ENCODE measurements at regions not wholly inside any gene's neighbourhood (a gene's known extent, or its start where the extent isn't known, plus 50 kb on each side); places are given as distances from the start of the nearest gene placed in this dataset.

DNA sequence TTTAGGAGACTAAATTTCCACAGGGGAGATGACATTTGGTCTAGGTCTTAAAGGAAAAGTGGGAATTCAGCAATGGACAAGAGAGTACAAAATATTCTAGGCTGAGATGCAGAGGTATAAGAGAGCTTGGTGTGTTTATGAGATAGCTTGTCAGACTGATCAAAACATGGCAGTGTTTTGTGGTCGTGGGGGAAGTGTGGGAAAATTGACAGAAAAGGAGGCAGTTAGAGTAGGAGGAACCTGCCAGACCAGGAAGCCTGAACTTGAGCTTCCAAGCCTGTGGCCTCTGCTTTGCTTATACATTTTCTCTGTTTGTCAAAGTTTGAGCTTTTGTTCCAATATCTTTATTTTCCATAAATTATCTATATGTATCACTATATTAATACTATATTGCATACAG is 69.5 kb upstream of the MAP3K7 start:
- H3K4me3 ChIP-seq (ENCODE audit: low read depth, low read length), result no peak overlapping the region
- H3K27me3 ChIP-seq (ENCODE audit: control insufficient read depth, insufficient read depth, low read length), result no peaks in the 10 kb centered on the region
- H3K9ac ChIP-seq (ENCODE audit: low read depth, low read length), result no peak overlapping the region
- H3K36me3 ChIP-seq (ENCODE audit: control insufficient read depth, insufficient read depth, low read length), result no peaks in the 10 kb centered on the region
- no peaks in the 10 kb centered on the region for H3K4me1 ChIP-seq (ENCODE audit: control insufficient read depth, insufficient read depth, low read length)
- H3K9me3 ChIP-seq (ENCODE audit: control insufficient read depth, insufficient read depth, low read length), result no peaks in the 10 kb centered on the region
- no peak overlapping the region for H3K27ac ChIP-seq (ENCODE audit: low read depth, low read length)

GRCh38 chr6:90654806-90655205 is 67.9 kb upstream of the MAP3K7 start:
- H3K9me3 ChIP-seq (ENCODE audit: control insufficient read depth, insufficient read depth, low read length), result no peaks in the 10 kb centered on the region
- H3K9ac ChIP-seq (ENCODE audit: low read depth, low read length), result no peak overlapping the region

GRCh38 chr6:90654166-90654565 is 67.3 kb upstream of the MAP3K7 start:
- H3K27me3 ChIP-seq (ENCODE audit: control insufficient read depth, insufficient read depth, low read length), result no peaks in the 10 kb centered on the region
- no peak overlapping the region for H3K4me3 ChIP-seq (ENCODE audit: low read depth, low read length)
- no peaks in the 10 kb centered on the region for H3K9me3 ChIP-seq (ENCODE audit: control insufficient read depth, insufficient read depth, low read length)
- no peaks in the 10 kb centered on the region for H3K4me1 ChIP-seq (ENCODE audit: control insufficient read depth, insufficient read depth, low read length)
- H3K36me3 ChIP-seq (ENCODE audit: control insufficient read depth, insufficient read depth, low read length), result no peaks in the 10 kb centered on the region
- no peak overlapping the region for H3K27ac ChIP-seq (ENCODE audit: low read depth, low read length)
- no peak overlapping the region for H3K9ac ChIP-seq (ENCODE audit: low read depth, low read length)

More at GRCh38 chr6:90654806-90655205, 67.9 kb upstream of the MAP3K7 start:
- Histone ChIP-seq H3K36me3 (ENCODE audit: control insufficient read depth, insufficient read depth, low read length) (no peaks in the 10 kb centered on the region), H3K4me3 (ENCODE audit: low read depth, low read length) (no peak overlapping the region), H3K4me1 (ENCODE audit: control insufficient read depth, insufficient read depth, low read length) (no peaks in the 10 kb centered on the region), H3K27ac (ENCODE audit: low read depth, low read length) (no peak overlapping the region), H3K27me3 (ENCODE audit: control insufficient read depth, insufficient read depth, low read length) (no peaks in the 10 kb centered on the region)

- H3K9me3 ChIP-seq (ENCODE audit: control insufficient read depth, insufficient read depth, low read length), result no peaks in the 10 kb centered on the region
Measured at GRCh38 chr6:90653750-90654149, 66.9 kb upstream of the MAP3K7 start.

DNA sequence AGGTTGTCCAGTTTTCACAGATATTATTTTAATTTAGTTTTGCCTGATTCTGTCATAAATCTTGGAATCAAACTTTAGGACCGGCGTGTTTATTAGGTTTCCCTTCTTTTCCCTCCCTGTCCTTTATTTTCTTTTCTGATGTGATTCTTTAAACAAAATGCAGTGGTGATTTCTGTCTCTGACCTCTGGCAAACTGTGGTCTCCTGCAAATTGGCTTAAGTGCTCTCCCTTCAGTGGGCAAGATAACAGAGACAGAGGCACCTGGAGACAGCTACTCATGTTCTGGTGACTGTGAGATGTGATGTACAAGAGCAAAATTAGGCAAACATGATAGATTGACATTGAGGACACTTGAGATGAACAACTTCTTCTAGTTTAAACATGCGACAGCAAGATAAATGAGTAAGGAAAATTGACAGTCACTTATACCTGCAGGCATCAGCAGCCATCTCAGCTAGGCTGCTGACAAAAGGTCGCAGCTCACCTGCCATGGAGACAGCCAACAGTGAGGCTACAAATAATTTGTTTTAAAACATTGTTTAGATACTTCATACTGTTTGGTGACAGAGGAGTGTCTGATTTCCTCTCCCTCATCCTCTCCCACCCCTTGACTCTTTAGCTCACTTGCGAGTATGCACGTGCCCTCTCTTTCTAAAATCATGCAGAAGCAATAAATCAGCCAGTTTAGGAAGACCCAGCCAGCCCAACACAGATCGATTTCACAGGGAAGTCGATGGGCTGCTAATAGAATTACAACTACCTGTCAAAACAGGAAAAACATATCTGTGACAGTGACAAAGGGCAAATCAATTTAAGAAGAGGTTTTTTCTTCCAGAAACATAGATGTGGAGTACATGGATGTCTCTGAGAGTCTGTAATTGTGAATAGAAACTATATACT is 63.4 kb upstream of the MAP3K7 start:
- Histone ChIP-seq H3K4me1 (ENCODE audit: control insufficient read depth, insufficient read depth, low read length) (no peaks in the 10 kb centered on the region), H3K27ac (ENCODE audit: low read depth, low read length) (no peak overlapping the region), H3K9ac (ENCODE audit: low read depth, low read length) (no peak overlapping the region), H3K9me3 (ENCODE audit: control insufficient read depth, insufficient read depth, low read length) (no peaks in the 10 kb centered on the region), H3K27me3 (ENCODE audit: control insufficient read depth, insufficient read depth, low read length) (no peaks in the 10 kb centered on the region), H3K36me3 (ENCODE audit: control insufficient read depth, insufficient read depth, low read length) (no peaks in the 10 kb centered on the region), H3K4me3 (ENCODE audit: low read depth, low read length) (no peak overlapping the region)

More at GRCh38 chr6:90653750-90654149, 66.9 kb upstream of the MAP3K7 start:
- Histone ChIP-seq H3K4me3 (ENCODE audit: low read depth, low read length) (no peak overlapping the region), H3K36me3 (ENCODE audit: control insufficient read depth, insufficient read depth, low read length) (no peaks in the 10 kb centered on the region), H3K27ac (ENCODE audit: low read depth, low read length) (no peak overlapping the region), H3K4me1 (ENCODE audit: control insufficient read depth, insufficient read depth, low read length) (no peaks in the 10 kb centered on the region), H3K27me3 (ENCODE audit: control insufficient read depth, insufficient read depth, low read length) (no peaks in the 10 kb centered on the region), H3K9ac (ENCODE audit: low read depth, low read length) (no peak overlapping the region)

- H3K9ac ChIP-seq (ENCODE audit: low read depth, low read length), result no peak overlapping the region
- H3K9me3 ChIP-seq (ENCODE audit: control insufficient read depth, insufficient read depth, low read length), result no peaks in the 10 kb centered on the region
- no peak overlapping the region for H3K4me3 ChIP-seq (ENCODE audit: low read depth, low read length)
- no peaks in the 10 kb centered on the region for H3K27me3 ChIP-seq (ENCODE audit: control insufficient read depth, insufficient read depth, low read length)
- H3K27ac ChIP-seq (ENCODE audit: low read depth, low read length), result no peak overlapping the region
- H3K36me3 ChIP-seq (ENCODE audit: control insufficient read depth, insufficient read depth, low read length), result no peaks in the 10 kb centered on the region
- no peaks in the 10 kb centered on the region for H3K4me1 ChIP-seq (ENCODE audit: control insufficient read depth, insufficient read depth, low read length)
Measured at GRCh38 chr6:90648873-90649272, 62.0 kb upstream of the MAP3K7 start.

GRCh38 chr6:90646940-90647339 is 60.1 kb upstream of the MAP3K7 start:
- Histone ChIP-seq H3K9me3 (ENCODE audit: control insufficient read depth, insufficient read depth, low read length) (no peaks in the 10 kb centered on the region), H3K27ac (ENCODE audit: low read depth, low read length) (no peak overlapping the region), H3K36me3 (ENCODE audit: control insufficient read depth, insufficient read depth, low read length) (no peaks in the 10 kb centered on the region), H3K4me1 (ENCODE audit: control insufficient read depth, insufficient read depth, low read length) (no peaks in the 10 kb centered on the region), H3K27me3 (ENCODE audit: control insufficient read depth, insufficient read depth, low read length) (no peaks in the 10 kb centered on the region), H3K4me3 (ENCODE audit: low read depth, low read length) (no peak overlapping the region), H3K9ac (ENCODE audit: low read depth, low read length) (no peak overlapping the region)

DNA sequence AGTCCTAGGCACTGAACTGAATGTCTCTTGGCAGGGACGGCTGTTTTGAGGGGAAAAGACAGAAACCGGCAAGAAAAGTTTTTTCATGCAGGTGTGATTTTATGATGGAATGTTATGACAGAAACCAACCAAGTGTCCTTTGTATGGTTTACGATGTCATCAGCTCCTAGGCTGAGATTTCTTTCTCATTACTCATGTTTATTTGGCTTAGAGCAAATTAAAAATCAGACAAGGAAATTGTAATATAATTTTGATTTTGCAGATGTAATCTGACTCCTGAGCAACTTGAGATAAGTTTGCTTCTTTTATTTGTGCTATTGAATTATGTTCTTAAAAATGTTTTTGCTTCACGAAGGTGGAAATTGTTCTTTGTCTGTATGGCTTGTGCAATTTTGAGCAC is 58.8 kb upstream of the MAP3K7 start:
- Histone ChIP-seq H3K27me3 (ENCODE audit: control insufficient read depth, insufficient read depth, low read length) (no peaks in the 10 kb centered on the region), H3K4me3 (ENCODE audit: low read depth, low read length) (no peak overlapping the region), H3K27ac (ENCODE audit: low read depth, low read length) (no peak overlapping the region), H3K4me1 (ENCODE audit: control insufficient read depth, insufficient read depth, low read length) (no peaks in the 10 kb centered on the region), H3K9ac (ENCODE audit: low read depth, low read length) (no peak overlapping the region), H3K36me3 (ENCODE audit: control insufficient read depth, insufficient read depth, low read length) (no peaks in the 10 kb centered on the region), H3K9me3 (ENCODE audit: control insufficient read depth, insufficient read depth, low read length) (no peaks in the 10 kb centered on the region)

DNA sequence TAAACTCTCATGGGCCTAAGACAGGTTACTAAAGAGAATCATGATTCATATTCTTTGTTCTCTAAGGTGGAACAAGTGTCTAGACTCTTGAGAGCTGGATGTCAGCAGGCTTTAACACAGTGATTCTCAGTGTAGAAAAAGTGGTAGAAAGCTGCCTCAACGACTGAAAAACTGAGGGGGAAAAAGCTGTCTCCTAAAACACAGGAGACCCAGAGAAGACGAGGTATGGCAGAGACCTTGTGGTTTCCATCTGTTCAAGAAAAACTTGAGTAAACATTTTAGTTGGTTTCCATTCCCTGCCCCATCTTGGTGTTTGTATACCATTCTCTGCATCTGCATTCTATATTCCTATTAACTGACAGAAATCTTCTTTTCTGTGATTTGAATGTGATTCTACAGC is 57.6 kb upstream of the MAP3K7 start:
- Histone ChIP-seq H3K4me3 (ENCODE audit: low read depth, low read length) (no peak overlapping the region), H3K9ac (ENCODE audit: low read depth, low read length) (no peak overlapping the region), H3K9me3 (ENCODE audit: control insufficient read depth, insufficient read depth, low read length) (no peaks in the 10 kb centered on the region), H3K4me1 (ENCODE audit: control insufficient read depth, insufficient read depth, low read length) (no peaks in the 10 kb centered on the region), H3K27ac (ENCODE audit: low read depth, low read length) (no peak overlapping the region), H3K36me3 (ENCODE audit: control insufficient read depth, insufficient read depth, low read length) (no peaks in the 10 kb centered on the region), H3K27me3 (ENCODE audit: control insufficient read depth, insufficient read depth, low read length) (no peaks in the 10 kb centered on the region)

- H3K9me3 ChIP-seq (ENCODE audit: control insufficient read depth, insufficient read depth, low read length), result no peaks in the 10 kb centered on the region
- no peaks in the 10 kb centered on the region for H3K27me3 ChIP-seq (ENCODE audit: control insufficient read depth, insufficient read depth, low read length)
- H3K36me3 ChIP-seq (ENCODE audit: control insufficient read depth, insufficient read depth, low read length), result no peaks in the 10 kb centered on the region
- no peak overlapping the region for H3K9ac ChIP-seq (ENCODE audit: low read depth, low read length)
- no peak overlapping the region for H3K27ac ChIP-seq (ENCODE audit: low read depth, low read length)
- H3K4me1 ChIP-seq (ENCODE audit: control insufficient read depth, insufficient read depth, low read length), result no peaks in the 10 kb centered on the region
- no peak overlapping the region for H3K4me3 ChIP-seq (ENCODE audit: low read depth, low read length)
Measured at GRCh38 chr6:90643381-90643780, 56.5 kb upstream of the MAP3K7 start.

- Histone ChIP-seq H3K4me3 (ENCODE audit: low read depth, low read length) (no peak overlapping the region), H3K27ac (ENCODE audit: low read depth, low read length) (no peak overlapping the region), H3K36me3 (ENCODE audit: control insufficient read depth, insufficient read depth, low read length) (no peaks in the 10 kb centered on the region), H3K27me3 (ENCODE audit: control insufficient read depth, insufficient read depth, low read length) (no peaks in the 10 kb centered on the region), H3K9ac (ENCODE audit: low read depth, low read length) (no peak overlapping the region), H3K4me1 (ENCODE audit: control insufficient read depth, insufficient read depth, low read length) (no peaks in the 10 kb centered on the region), H3K9me3 (ENCODE audit: control insufficient read depth, insufficient read depth, low read length) (0 out of 2 replicates have a peak, but pooled peaks cover 3% of the 10 kb centered on the region)
Measured at GRCh38 chr6:90637320-90637719, 50.4 kb upstream of the MAP3K7 start.

All from HUES48 (cell line).